A549 (cell line): ENCODE measurements at regions not wholly inside any gene's neighbourhood (a gene's known extent, or its start where the extent isn't known, plus 50 kb on each side); places are given as distances from the start of the nearest gene placed in this dataset.

Experiments used
- ATAC-seq, 2 experiments: fragments of 200-7000 bp in 1 of 2; fragments of >200 bp in 1 of 2; cut with Nextera tagmentation in 1 of 2; cut with Tn5 transposase in 1 of 2; 3 replicates each; pipeline versions ENCODE4 v1.8.0 to v1.9.1; 2018 to 2020; ENCODE audit warnings: mild to moderate bottlenecking in 1 of 2, moderate library complexity in 1 of 2
- CTCF ChIA-PET: fragments of 300-600 bp; sonication (Branson Sonifier 250); formaldehyde crosslinking; extraction: SDS; loops from one replicate; lab custom pipeline; 2021; ENCODE audit warnings: antibody characterized with exemption, inconsistent platforms; lab: Yijun Ruan, JAX
- POLR2A ChIA-PET: fragments of 350-600 bp; formaldehyde crosslinking; extraction: SDS; loops from one replicate; lab custom pipeline; 2021; ENCODE audit warnings: antibody characterized with exemption, inconsistent platforms; lab: Yijun Ruan, JAX
- DNase-seq, 2 experiments: peaks; one replicate each; pipeline versions ENCODE4 v3.0.0 to v3.0.0-alpha.2; 2011 to 2016; ENCODE audit warnings: low read depth in 1 of 2, low spot score in 1 of 2
- FAIRE-seq: peaks from 2 replicates; lab custom pipeline; 2011; peaks lifted over from hg19 to GRCh38; lab: Jason Lieb, UNC
- H3K27ac ChIP-seq, 2 experiments: fragments of >200 bp; sonication (Bioruptor Twin); formaldehyde crosslinking; 3 replicates each; pipeline ENCODE4 v1.5.1; 2016 to 2017
- H3K4me1 ChIP-seq: fragments of >200 bp; sonication (Bioruptor Twin); formaldehyde crosslinking; 3 replicates; pipeline ENCODE4 v1.6.1; 2016
- H3K4me2 ChIP-seq: fragments of >200 bp; sonication (Bioruptor Twin); formaldehyde crosslinking; 3 replicates; pipeline ENCODE4 v1.6.1; 2016
- H3K4me3 ChIP-seq: fragments of >200 bp; sonication (Bioruptor Twin); formaldehyde crosslinking; 3 replicates; pipeline ENCODE4 v1.5.1; 2016
- H3K9me3 ChIP-seq: fragments of >200 bp; sonication (Bioruptor Twin); formaldehyde crosslinking; 3 replicates; pipeline ENCODE4 v1.6.1; 2016
- BHLHE40 ChIP-seq: IDR thresholded peaks from 2 replicates; pipeline ENCODE4 v1.6.1; 2012; ENCODE audit warnings: low read depth, low read length, inconsistent platforms
- CBX2 ChIP-seq: fragments of 200-600 bp; sonication (generic); IDR thresholded peaks from 2 replicates; pipeline ENCODE4 v1.6.1; 2016; ENCODE audit warnings: low read depth, mild to moderate bottlenecking, borderline replicate concordance
- CBX8 ChIP-seq: fragments of 200-600 bp; sonication (generic); IDR thresholded peaks from 2 replicates; pipeline ENCODE4 v1.6.1; 2016
- CEBPB ChIP-seq, 2 experiments: fragments of >200 bp in 1 of 2; sonication (Bioruptor Twin) in 1 of 2; formaldehyde crosslinking in 1 of 2; IDR thresholded peaks; 2 replicates each; pipeline ENCODE4 v1.6.1; 2012 to 2016
- EHMT2 ChIP-seq: fragments of 200-600 bp; sonication (generic); IDR thresholded peaks from 2 replicates; pipeline ENCODE4 v1.6.1; 2016; ENCODE audit warnings: antibody characterized with exemption, low read depth, mild to moderate bottlenecking, moderate library complexity
- ESRRA ChIP-seq: fragments of 150-350 bp; IDR thresholded peaks from 2 replicates; pipeline ENCODE4 v1.6.1; 2014; ENCODE audit warnings: mild to moderate bottlenecking, low read length, borderline replicate concordance
- FOSL2 ChIP-seq, 2 experiments: fragments of 450-650 bp in 1 of 2; fragments of >200 bp in 1 of 2; sonication (Bioruptor Twin) in 1 of 2; formaldehyde crosslinking; IDR thresholded peaks; 2 replicates each; pipeline versions ENCODE4 v1.5.0 to v1.6.1; 2016 to 2020; ENCODE audit warnings: mild to moderate bottlenecking in 1 of 2, moderate library complexity in 1 of 2
- FOXS1 ChIP-seq: fragments of 250-450 bp; sonication (Bioruptor Pico); IDR thresholded peaks from 2 replicates; pipeline ENCODE4 v1.5.0; 2020; ENCODE audit warnings: mild to moderate bottlenecking, moderate library complexity
- GATA3 ChIP-seq: IDR thresholded peaks from 2 replicates; pipeline ENCODE4 v1.6.1; 2012; ENCODE audit warnings: borderline replicate concordance
- HEYL ChIP-seq: fragments of 250-450 bp; sonication (Bioruptor Pico); IDR thresholded peaks from 2 replicates; pipeline ENCODE4 v1.8.0; 2021; ENCODE audit warnings: mild to moderate bottlenecking, moderate library complexity
- HOXB13 ChIP-seq: fragments of 250-450 bp; sonication (Bioruptor Pico); IDR thresholded peaks from 2 replicates; pipeline ENCODE4 v1.5.0; 2020; ENCODE audit warnings: low read depth, mild to moderate bottlenecking, moderate library complexity
- MAZ ChIP-seq: fragments of 150-350 bp; IDR thresholded peaks from 2 replicates; pipeline ENCODE4 v1.6.1; 2014; ENCODE audit warnings: antibody characterized with exemption, low read depth, low read length, borderline replicate concordance
- NPAS2 ChIP-seq: fragments of 250-450 bp; sonication (Bioruptor Pico); IDR thresholded peaks from 2 replicates; pipeline ENCODE4 v1.8.0; 2022; ENCODE audit warnings: mild to moderate bottlenecking, moderate library complexity, borderline replicate concordance
- NR3C1 ChIP-seq: fragments of >200 bp; sonication (Bioruptor Twin); formaldehyde crosslinking; IDR thresholded peaks from 3 replicates; pipeline ENCODE4 v1.6.1; 2017
- POLR2AphosphoS2 ChIP-seq: conservative IDR thresholded peaks from 2 replicates; pipeline ENCODE4 v1.6.1; 2012; ENCODE audit warnings: low read length, improper control_type of control experiment, inconsistent platforms
- RCOR1 ChIP-seq: fragments of 150-350 bp; IDR thresholded peaks from 2 replicates; pipeline ENCODE4 v1.6.1; 2014; ENCODE audit warnings: antibody characterized with exemption, low read length, low read depth
- TFCP2L1 ChIP-seq: fragments of 250-450 bp; sonication (Bioruptor Pico); IDR thresholded peaks from 2 replicates; pipeline ENCODE4 v1.5.0; 2021; ENCODE audit warnings: mild to moderate bottlenecking
- ZC3H11A ChIP-seq: fragments of 450-650 bp; IDR thresholded peaks from 2 replicates; pipeline ENCODE4 v1.6.1; 2014; ENCODE audit warnings: antibody characterized with exemption, mild to moderate bottlenecking
- ZFP36 ChIP-seq: fragments of 450-650 bp; IDR thresholded peaks from 2 replicates; pipeline ENCODE4 v1.6.1; 2014; ENCODE audit warnings: borderline replicate concordance; ENCODE audit not compliant: partially characterized antibody
- ZNF302 ChIP-seq: fragments of 250-450 bp; sonication (Bioruptor Pico); IDR thresholded peaks from 2 replicates; pipeline ENCODE4 v1.9.0; 2021; ENCODE audit warnings: inconsistent platforms, mild to moderate bottlenecking, moderate library complexity
- ZSCAN20 ChIP-seq: fragments of 250-450 bp; sonication (Bioruptor Pico); IDR thresholded peaks from 2 replicates; pipeline ENCODE4 v1.8.0; 2022; ENCODE audit warnings: mild to moderate bottlenecking, moderate library complexity
- WGBS: methylation state at CpG from one replicate; pipeline ENCODE4 v1.1.6; 2017; ENCODE audit errors: missing lambda C conversion rate; 5-methylcytosine and 5-hydroxymethylcytosine counted together
- TF ChIP-seq, protein P1 (sequence below): fragments of 250-450 bp; sonication (Bioruptor Pico); IDR thresholded peaks from 2 replicates; pipeline ENCODE4 v1.5.0; 2021; ENCODE audit warnings: mild to moderate bottlenecking, moderate library complexity, borderline replicate concordance
- TF ChIP-seq, protein P2 (sequence below): fragments of 150-350 bp; IDR thresholded peaks from 2 replicates; pipeline ENCODE4 v1.6.1; 2014; ENCODE audit warnings: low read depth, mild to moderate bottlenecking, low read length
- TF ChIP-seq, protein P3 (sequence below): IDR thresholded peaks from 2 replicates; pipeline ENCODE4 v1.6.1; 2012
- TF ChIP-seq, protein P4 (sequence below): fragments of >200 bp; sonication (Bioruptor Twin); formaldehyde crosslinking; IDR thresholded peaks from 3 replicates; pipeline ENCODE4 v1.6.1; 2016
- TF ChIP-seq, protein P5 (sequence below): fragments of 450-650 bp; IDR thresholded peaks from 2 replicates; pipeline ENCODE4 v1.6.1; 2014; ENCODE audit warnings: antibody characterized with exemption
- TF ChIP-seq, protein P6 (sequence below): fragments of >200 bp; sonication (Bioruptor Twin); formaldehyde crosslinking; IDR thresholded peaks from 2 replicates; pipeline ENCODE4 v1.6.1; 2016

DNA sequence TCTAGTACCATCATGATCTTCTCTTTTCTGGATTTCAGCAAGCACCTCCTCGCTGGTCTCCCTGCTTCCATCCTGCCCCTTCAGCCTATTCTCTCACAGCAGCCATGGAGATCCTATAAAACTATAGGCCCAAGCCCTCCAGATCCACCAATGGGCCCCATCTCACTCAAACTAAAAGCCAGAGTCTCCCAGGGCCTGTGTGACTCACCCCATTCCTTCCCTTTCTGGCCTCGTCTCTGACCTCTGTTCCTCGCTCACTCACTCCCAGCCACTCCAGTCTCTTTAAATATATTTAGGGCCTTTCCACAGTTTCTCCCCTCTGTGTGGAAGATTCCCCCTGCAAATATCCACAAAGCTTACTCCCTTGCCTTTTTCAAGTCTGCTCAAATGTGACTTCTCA is 89.7 kb downstream of the HSPH1 start:
- 67% methylated on average over 3 of the region's 3 CpGs for WGBS
- POLR2A ChIA-PET, result no interaction called here
- TF ChIP-seq ZSCAN20 (CRISPR knock-in tag) (no peak), POLR2AphosphoS2 (no peak), CBX8 (no peak), ZFP36 (no peak), EHMT2 (no peak), ZNF302 (CRISPR knock-in tag) (no peak), ZC3H11A (no peak), MAZ (no peak), FOSL2 (IDR thresholded peaks at IDR 0.05) (no peak), FOSL2 (CRISPR knock-in tag; IDR thresholded peaks at IDR 0.05) (no peak)
- TF ChIP-seq, protein P1, sequence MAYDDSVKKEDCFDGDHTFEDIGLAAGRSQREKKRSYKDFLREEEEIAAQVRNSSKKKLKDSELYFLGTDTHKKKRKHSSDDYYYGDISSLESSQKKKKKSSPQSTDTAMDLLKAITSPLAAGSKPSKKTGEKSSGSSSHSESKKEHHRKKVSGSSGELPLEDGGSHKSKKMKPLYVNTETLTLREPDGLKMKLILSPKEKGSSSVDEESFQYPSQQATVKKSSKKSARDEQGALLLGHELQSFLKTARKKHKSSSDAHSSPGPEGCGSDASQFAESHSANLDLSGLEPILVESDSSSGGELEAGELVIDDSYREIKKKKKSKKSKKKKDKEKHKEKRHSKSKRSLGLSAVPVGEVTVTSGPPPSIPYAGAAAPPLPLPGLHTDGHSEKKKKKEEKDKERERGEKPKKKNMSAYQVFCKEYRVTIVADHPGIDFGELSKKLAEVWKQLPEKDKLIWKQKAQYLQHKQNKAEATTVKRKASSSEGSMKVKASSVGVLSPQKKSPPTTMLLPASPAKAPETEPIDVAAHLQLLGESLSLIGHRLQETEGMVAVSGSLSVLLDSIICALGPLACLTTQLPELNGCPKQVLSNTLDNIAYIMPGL (CRISPR knock-in tag), result no peak
- TF ChIP-seq, protein P2, sequence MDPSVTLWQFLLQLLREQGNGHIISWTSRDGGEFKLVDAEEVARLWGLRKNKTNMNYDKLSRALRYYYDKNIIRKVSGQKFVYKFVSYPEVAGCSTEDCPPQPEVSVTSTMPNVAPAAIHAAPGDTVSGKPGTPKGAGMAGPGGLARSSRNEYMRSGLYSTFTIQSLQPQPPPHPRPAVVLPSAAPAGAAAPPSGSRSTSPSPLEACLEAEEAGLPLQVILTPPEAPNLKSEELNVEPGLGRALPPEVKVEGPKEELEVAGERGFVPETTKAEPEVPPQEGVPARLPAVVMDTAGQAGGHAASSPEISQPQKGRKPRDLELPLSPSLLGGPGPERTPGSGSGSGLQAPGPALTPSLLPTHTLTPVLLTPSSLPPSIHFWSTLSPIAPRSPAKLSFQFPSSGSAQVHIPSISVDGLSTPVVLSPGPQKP, result no peak
- TF ChIP-seq, protein P3, sequence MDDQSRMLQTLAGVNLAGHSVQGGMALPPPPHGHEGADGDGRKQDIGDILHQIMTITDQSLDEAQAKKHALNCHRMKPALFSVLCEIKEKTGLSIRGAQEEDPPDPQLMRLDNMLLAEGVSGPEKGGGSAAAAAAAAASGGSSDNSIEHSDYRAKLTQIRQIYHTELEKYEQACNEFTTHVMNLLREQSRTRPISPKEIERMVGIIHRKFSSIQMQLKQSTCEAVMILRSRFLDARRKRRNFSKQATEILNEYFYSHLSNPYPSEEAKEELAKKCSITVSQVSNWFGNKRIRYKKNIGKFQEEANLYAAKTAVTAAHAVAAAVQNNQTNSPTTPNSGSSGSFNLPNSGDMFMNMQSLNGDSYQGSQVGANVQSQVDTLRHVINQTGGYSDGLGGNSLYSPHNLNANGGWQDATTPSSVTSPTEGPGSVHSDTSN, result no peak
- TF ChIP-seq, protein P4, sequence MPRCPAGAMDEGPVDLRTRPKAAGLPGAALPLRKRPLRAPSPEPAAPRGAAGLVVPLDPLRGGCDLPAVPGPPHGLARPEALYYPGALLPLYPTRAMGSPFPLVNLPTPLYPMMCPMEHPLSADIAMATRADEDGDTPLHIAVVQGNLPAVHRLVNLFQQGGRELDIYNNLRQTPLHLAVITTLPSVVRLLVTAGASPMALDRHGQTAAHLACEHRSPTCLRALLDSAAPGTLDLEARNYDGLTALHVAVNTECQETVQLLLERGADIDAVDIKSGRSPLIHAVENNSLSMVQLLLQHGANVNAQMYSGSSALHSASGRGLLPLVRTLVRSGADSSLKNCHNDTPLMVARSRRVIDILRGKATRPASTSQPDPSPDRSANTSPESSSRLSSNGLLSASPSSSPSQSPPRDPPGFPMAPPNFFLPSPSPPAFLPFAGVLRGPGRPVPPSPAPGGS, result no peak

DNA sequence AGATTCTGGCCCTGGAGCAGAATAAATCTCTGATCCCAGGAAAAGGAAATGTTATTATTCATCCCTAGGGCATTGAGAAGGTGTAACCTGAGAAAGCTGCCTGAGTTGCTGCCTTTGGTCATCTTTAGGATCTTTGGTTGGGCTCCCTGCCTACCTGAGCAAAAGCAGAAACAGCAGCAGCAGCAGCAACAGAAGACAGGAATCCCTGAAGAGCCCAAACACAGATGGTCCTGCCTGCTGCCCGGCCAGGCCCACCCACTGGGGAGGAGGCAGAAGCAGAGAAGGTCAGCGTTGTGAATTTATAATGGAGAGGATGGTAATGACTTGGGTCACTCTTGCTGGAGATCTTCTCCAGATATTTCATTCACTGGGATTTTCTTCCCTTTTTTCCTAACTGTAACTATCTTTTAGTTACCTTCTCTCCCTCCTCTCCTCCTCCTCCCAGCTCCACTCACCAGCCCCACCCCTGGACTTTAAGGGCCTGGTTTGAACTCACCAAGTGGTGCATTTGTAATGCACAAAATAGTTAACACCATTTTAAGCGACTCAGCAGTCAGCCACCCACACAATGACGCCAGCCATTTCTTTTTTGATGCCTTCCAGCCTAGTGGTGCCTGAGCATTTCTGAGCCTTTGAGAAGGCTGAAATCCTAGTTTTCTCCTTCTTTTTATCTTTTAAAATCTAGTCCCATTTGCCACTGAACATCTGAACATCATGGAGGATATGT is 91.7 kb downstream of the HSPH1 start:
- FAIRE-seq (no peak), DNase-seq (no peak), ATAC-seq (no peak)
- H3K4me2 ChIP-seq, result no peak overlapping the region
- ChIA-PET CTCF (interaction anchor here (1.5 kb wide), 1 partner anchor 14 kb away, joined by 3 read pairs; no protein-coding TSS in a partner anchor), POLR2A (no interaction called here)
- 64% methylated on average over 4 of the region's 4 CpGs for WGBS
- H3K4me3 ChIP-seq, result no peak overlapping the region
- H3K4me1 ChIP-seq, result peaks cover 16% of the 10 kb centered on the region; the same call in 2 of the 3 replicates
- H3K27ac ChIP-seq, result no peak overlapping the region
- TF ChIP-seq NPAS2 (CRISPR knock-in tag) (no peak), GATA3 (no peak), CEBPB (IDR thresholded peaks at IDR 0.05) (no peak), FOXS1 (no peak), BHLHE40 (no peak), HOXB13 (CRISPR knock-in tag) (no peak), RCOR1 (no peak), ESRRA (no peak), NR3C1 (no peak), ZC3H11A (no peak), TFCP2L1 (no peak), MAZ (no peak), HEYL (CRISPR knock-in tag) (no peak), CBX2 (no peak), POLR2AphosphoS2 (no peak)
- TF ChIP-seq, protein P1 (CRISPR knock-in tag), result no peak
- TF ChIP-seq, protein P5, sequence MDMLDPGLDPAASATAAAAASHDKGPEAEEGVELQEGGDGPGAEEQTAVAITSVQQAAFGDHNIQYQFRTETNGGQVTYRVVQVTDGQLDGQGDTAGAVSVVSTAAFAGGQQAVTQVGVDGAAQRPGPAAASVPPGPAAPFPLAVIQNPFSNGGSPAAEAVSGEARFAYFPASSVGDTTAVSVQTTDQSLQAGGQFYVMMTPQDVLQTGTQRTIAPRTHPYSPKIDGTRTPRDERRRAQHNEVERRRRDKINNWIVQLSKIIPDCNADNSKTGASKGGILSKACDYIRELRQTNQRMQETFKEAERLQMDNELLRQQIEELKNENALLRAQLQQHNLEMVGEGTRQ, result no peak
- TF ChIP-seq, protein P6, sequence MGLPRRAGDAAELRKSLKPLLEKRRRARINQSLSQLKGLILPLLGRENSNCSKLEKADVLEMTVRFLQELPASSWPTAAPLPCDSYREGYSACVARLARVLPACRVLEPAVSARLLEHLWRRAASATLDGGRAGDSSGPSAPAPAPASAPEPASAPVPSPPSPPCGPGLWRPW, result no peak
- no peaks in the 10 kb centered on the region for H3K9me3 ChIP-seq

More for the DNA sequence above, 89.7 kb downstream of the HSPH1 start:
- H3K9me3 ChIP-seq, result no peaks in the 10 kb centered on the region
- H3K27ac ChIP-seq, result no peak overlapping the region
- no peak overlapping the region for H3K4me3 ChIP-seq
- H3K4me1 ChIP-seq, result peaks cover 16% of the 10 kb centered on the region; the same call in 2 of the 3 replicates
- CTCF ChIA-PET, result no interaction called here
- DNase-seq (no peak), FAIRE-seq (no peak), ATAC-seq (no peak)
- H3K4me2 ChIP-seq, result no peak overlapping the region
